ENCODE measurements at regions not wholly inside any gene's neighbourhood (a gene's known extent, or its start where the extent isn't known, plus 50 kb on each side); places are given as distances from the start of the nearest gene placed in this dataset.

DNA sequence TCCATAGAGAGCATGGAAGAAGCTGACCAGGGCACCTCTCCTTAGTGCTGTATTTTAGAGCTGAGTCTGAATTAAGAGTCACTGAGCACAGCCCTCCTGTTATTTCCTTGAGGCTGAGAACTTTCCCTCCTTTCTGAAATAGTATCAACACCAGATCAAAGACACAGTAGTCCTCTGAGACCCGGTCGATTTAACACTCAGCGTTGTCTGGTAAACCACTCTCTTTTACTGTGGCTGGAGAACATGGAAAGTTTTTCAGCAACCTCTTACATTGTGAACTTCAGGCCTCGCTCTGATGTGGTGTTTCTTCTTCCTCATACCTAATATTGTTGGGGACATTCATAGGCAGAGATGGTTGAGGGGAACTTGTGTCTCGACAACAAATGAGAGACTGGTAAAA lies 202.0 kb upstream of the MTPN start:
- no peaks in the 10 kb centered on the region for H3K9me2 ChIP-seq (ENCODE audit: insufficient read depth)
- H3F3A ChIP-seq (ENCODE audit: insufficient read depth) = no peaks in the 10 kb centered on the region
- H3K9me3 ChIP-seq (ENCODE audit: low read depth) = no peaks in the 10 kb centered on the region
- no peaks in the 10 kb centered on the region for H3K79me2 ChIP-seq (ENCODE audit: insufficient read depth)
- H3K9ac ChIP-seq = no peak overlapping the region
- TF ChIP-seq EZH2phosphoT487 (IDR thresholded peaks at IDR 0.05; ENCODE audit: insufficient read depth, low read depth) (no peak), EZH2 (IDR thresholded peaks at IDR 0.05; ENCODE audit: insufficient read depth, poor library complexity, severe bottlenecking) (no peak)
- no peak overlapping the region for H3K4me3 ChIP-seq
- DNase-seq = no peak
- H3K4me2 ChIP-seq (ENCODE audit: unreplicated experiment) = no peak overlapping the region
- H3K27me3 ChIP-seq (replicated peaks; ENCODE audit: insufficient read depth) = no peaks in the 10 kb centered on the region
- in situ Hi-C loops (cut with MboI) = no loop called here
- H3K36me3 ChIP-seq (ENCODE audit: low read depth) = no peaks in the 10 kb centered on the region
- H4K20me1 ChIP-seq (ENCODE audit: insufficient read depth) = no peaks in the 10 kb centered on the region
- WGBS, 2 experiments (ENCODE audit: low coverage in 1 of 2, low lambda C conversion rate in 2 of 2, missing lambda C conversion rate in 2 of 2) = 23 to 31% methylated on average over 5 of the region's 5 CpGs
- no peaks in the 10 kb centered on the region for H3K4me1 ChIP-seq (ENCODE audit: insufficient read depth)
- H2AFZ ChIP-seq = no peak overlapping the region
- H3K27ac ChIP-seq = no peak overlapping the region

GRCh38 chr7:136174477-136175125 lies 197.4 kb upstream of the MTPN start:
- WGBS, 2 experiments (ENCODE audit: low coverage in 1 of 2, low lambda C conversion rate in 2 of 2, missing lambda C conversion rate in 2 of 2) = 6 to 11% methylated on average over 5 of the region's 5 CpGs
- Histone ChIP-seq H3K9me3 (ENCODE audit: low read depth) (no peaks in the 10 kb centered on the region), H3F3A (ENCODE audit: insufficient read depth) (no peaks in the 10 kb centered on the region), H3K27ac (no peak overlapping the region), H4K20me1 (ENCODE audit: insufficient read depth) (no peaks in the 10 kb centered on the region), H3K27me3 (replicated peaks; ENCODE audit: insufficient read depth) (0 out of 2 replicates have a peak, but pooled peaks cover 3% of the 10 kb centered on the region), H3K4me1 (ENCODE audit: insufficient read depth) (no peaks in the 10 kb centered on the region), H3K9me2 (ENCODE audit: insufficient read depth) (no peaks in the 10 kb centered on the region), H2AFZ (no peak overlapping the region), H3K79me2 (ENCODE audit: insufficient read depth) (no peaks in the 10 kb centered on the region), H3K4me2 (ENCODE audit: unreplicated experiment) (no peak overlapping the region), H3K36me3 (ENCODE audit: low read depth) (no peaks in the 10 kb centered on the region), H3K4me3 (no peak overlapping the region), H3K9ac (no peak overlapping the region)
- in situ Hi-C loops (cut with MboI) = no loop called here
- TF ChIP-seq EZH2phosphoT487 (IDR thresholded peaks at IDR 0.05; ENCODE audit: insufficient read depth, low read depth) (no peak), EZH2 (IDR thresholded peaks at IDR 0.05; ENCODE audit: insufficient read depth, poor library complexity, severe bottlenecking) (no peak)
- no peak for DNase-seq

DNA sequence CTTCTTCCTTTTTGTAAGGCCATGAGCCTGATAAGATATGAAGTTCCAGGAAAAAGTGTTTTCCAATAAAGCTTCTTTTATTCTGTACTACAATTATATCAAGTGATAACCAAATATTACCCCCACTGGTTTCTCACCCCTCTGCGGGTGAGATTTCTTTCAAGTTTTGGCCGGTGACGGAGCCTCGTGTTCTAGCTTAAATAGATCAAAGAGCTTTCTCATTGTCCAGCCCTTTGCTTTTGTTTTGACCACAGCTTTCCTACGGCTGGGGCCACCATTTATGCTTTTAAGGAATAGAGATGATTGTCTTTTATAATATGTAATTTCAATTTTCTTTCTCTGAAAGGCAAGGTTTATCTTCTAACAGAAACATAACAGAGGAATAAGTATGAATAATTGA lies 196.7 kb upstream of the MTPN start:
- 47 to 55% methylated on average over 5 of the region's 5 CpGs for WGBS, 2 experiments (ENCODE audit: low coverage in 1 of 2, low lambda C conversion rate in 2 of 2, missing lambda C conversion rate in 2 of 2)
- Histone ChIP-seq H3K4me2 (ENCODE audit: unreplicated experiment) (no peak overlapping the region), H3F3A (ENCODE audit: insufficient read depth) (no peaks in the 10 kb centered on the region), H3K79me2 (ENCODE audit: insufficient read depth) (no peaks in the 10 kb centered on the region), H3K27me3 (replicated peaks; ENCODE audit: insufficient read depth) (0 out of 2 replicates have a peak, but pooled peaks cover 3% of the 10 kb centered on the region), H3K9ac (no peak overlapping the region), H2AFZ (no peak overlapping the region), H3K4me3 (no peak overlapping the region), H3K36me3 (ENCODE audit: low read depth) (no peaks in the 10 kb centered on the region), H4K20me1 (ENCODE audit: insufficient read depth) (no peaks in the 10 kb centered on the region), H3K9me3 (ENCODE audit: low read depth) (no peaks in the 10 kb centered on the region), H3K9me2 (ENCODE audit: insufficient read depth) (no peaks in the 10 kb centered on the region), H3K4me1 (ENCODE audit: insufficient read depth) (no peaks in the 10 kb centered on the region), H3K27ac (no peak overlapping the region)
- in situ Hi-C loops (cut with MboI) = no loop called here
- TF ChIP-seq EZH2 (IDR thresholded peaks at IDR 0.05; ENCODE audit: insufficient read depth, poor library complexity, severe bottlenecking) = no peak
- no peak for DNase-seq

GRCh38 chr7:136171233-136171632 lies 194.1 kb upstream of the MTPN start:
- Histone ChIP-seq H3K4me3 (no peak overlapping the region), H3K9me2 (ENCODE audit: insufficient read depth) (no peaks in the 10 kb centered on the region), H3K9ac (no peak overlapping the region), H3K27ac (no peak overlapping the region), H3F3A (ENCODE audit: insufficient read depth) (no peaks in the 10 kb centered on the region), H3K79me2 (ENCODE audit: insufficient read depth) (no peaks in the 10 kb centered on the region), H3K4me1 (ENCODE audit: insufficient read depth) (no peaks in the 10 kb centered on the region), H3K36me3 (ENCODE audit: low read depth) (no peaks in the 10 kb centered on the region), H3K9me3 (ENCODE audit: low read depth) (no peaks in the 10 kb centered on the region), H3K4me2 (ENCODE audit: unreplicated experiment) (no peak overlapping the region), H4K20me1 (ENCODE audit: insufficient read depth) (no peaks in the 10 kb centered on the region), H2AFZ (no peak overlapping the region), H3K27me3 (replicated peaks; ENCODE audit: insufficient read depth) (0 out of 2 replicates have a peak, but pooled peaks cover 3% of the 10 kb centered on the region)
- in situ Hi-C loops (cut with MboI) = no loop called here
- no peak for DNase-seq
- TF ChIP-seq EZH2 (IDR thresholded peaks at IDR 0.05; ENCODE audit: insufficient read depth, poor library complexity, severe bottlenecking) (no peak), EZH2phosphoT487 (IDR thresholded peaks at IDR 0.05; ENCODE audit: insufficient read depth, low read depth) (no peak)

DNA sequence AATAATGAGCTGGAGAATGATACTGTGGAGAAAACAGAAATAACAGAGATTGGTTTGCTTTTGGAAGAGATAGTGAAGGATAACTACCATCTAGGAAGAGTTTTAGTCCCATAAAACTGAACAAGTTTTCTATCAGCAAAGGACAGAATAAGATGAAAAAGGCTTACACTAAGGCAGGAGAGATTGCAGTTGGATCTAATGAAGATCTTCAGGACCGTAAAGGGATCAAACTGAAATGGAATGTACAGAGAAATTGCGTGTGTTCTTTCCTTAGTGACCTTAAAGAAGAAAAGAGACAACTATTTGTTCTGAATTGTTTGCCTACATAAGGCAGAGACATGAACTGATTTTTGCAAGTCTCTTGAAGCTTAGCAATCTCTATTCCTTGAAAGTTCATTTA lies 191.7 kb upstream of the MTPN start:
- H4K20me1 ChIP-seq (ENCODE audit: insufficient read depth) = no peaks in the 10 kb centered on the region
- no peak overlapping the region for H3K9ac ChIP-seq
- DNase-seq = no peak
- 7 to 11% methylated on average over 2 of the region's 2 CpGs for WGBS, 2 experiments (ENCODE audit: low coverage in 1 of 2, low lambda C conversion rate in 2 of 2, missing lambda C conversion rate in 2 of 2)
- H3K79me2 ChIP-seq (ENCODE audit: insufficient read depth) = no peaks in the 10 kb centered on the region
- H2AFZ ChIP-seq = no peak overlapping the region
- H3K9me3 ChIP-seq (ENCODE audit: low read depth) = no peaks in the 10 kb centered on the region
- no peak overlapping the region for H3K4me2 ChIP-seq (ENCODE audit: unreplicated experiment)
- 0 out of 2 replicates have a peak, but pooled peaks cover 3% of the 10 kb centered on the region for H3K27me3 ChIP-seq (replicated peaks; ENCODE audit: insufficient read depth)
- in situ Hi-C loops (cut with MboI) = no loop called here
- no peak overlapping the region for H3K4me3 ChIP-seq
- H3K36me3 ChIP-seq (ENCODE audit: low read depth) = no peaks in the 10 kb centered on the region
- H3K27ac ChIP-seq = no peak overlapping the region
- no peaks in the 10 kb centered on the region for H3K9me2 ChIP-seq (ENCODE audit: insufficient read depth)
- no peaks in the 10 kb centered on the region for H3K4me1 ChIP-seq (ENCODE audit: insufficient read depth)
- TF ChIP-seq EZH2phosphoT487 (IDR thresholded peaks at IDR 0.05; ENCODE audit: insufficient read depth, low read depth) = no peak
- TF ChIP-seq EZH2 (IDR thresholded peaks at IDR 0.05; ENCODE audit: insufficient read depth, poor library complexity, severe bottlenecking) = no peak
- no peaks in the 10 kb centered on the region for H3F3A ChIP-seq (ENCODE audit: insufficient read depth)

All from GM23248 (cell line).